NCI-H1417 (cell line): ENCODE measurements at regions not wholly inside any gene's neighbourhood (a gene's known extent, or its start where the extent isn't known, plus 50 kb on each side); places are given as distances from the start of the nearest gene placed in this dataset.

ENCODE experiments used
- DNase-seq, 3 experiments: peaks; one replicate each; lab custom pipeline; 2025; lab: John Stamatoyannopoulos, UW

- no peak for DNase-seq
These were observed 1181.8 kb downstream of the SORCS1 start for GRCh38 chr10:105982735-105983134.

DNA sequence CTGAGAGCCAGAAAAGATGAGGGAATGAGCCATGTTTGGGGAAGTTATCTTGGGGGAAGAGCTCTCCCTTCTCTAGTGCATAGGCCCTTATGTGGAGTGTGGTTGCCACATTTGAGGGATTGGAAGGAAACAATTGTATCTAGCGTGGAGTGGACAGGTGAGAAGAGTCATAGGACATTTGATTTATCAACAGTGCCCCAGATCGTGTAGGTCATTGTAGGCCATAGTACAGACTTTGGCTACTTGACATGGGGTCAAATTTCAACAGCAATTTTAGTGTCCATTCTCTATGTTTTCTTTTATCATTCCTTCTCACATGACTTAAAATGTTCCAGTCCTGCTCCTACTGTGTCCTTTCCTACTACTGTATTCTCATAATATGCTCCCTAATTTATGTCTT, 1182.8 kb downstream of the SORCS1 start:
- DNase-seq: no peak

- no peak for DNase-seq
These were observed 1189.6 kb downstream of the SORCS1 start for GRCh38 chr10:105974803-105975456.

GRCh38 chr10:105973902-105974301, 1190.6 kb downstream of the SORCS1 start:
- no peak for DNase-seq

DNA sequence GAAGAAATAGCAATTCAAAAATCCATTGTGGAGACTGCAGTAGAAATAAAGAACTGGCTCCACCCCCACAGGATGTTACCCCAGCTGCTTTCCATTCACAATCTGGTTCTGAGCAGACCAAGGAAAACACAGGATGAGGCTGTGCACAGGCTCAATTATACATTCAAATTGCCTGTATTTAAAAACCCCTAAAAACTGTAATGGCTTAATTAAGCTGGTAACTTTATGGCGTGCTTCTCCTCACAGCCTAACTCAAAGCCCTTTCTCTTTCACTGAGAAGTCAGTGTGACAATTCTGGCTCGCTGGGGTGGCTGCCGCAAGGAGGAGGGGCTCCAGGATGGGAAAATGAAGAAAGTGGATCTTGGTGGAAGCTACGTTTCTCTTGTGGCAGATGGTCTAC, 1191.1 kb downstream of the SORCS1 start:
- DNase-seq: peak in 1 of 3 experiments; percentile 2

- no peak for DNase-seq
These were observed 1193.0 kb downstream of the SORCS1 start for GRCh38 chr10:105971460-105971859.

- no peak for DNase-seq
These were observed 1194.6 kb downstream of the SORCS1 start for GRCh38 chr10:105969884-105970377.

- no peak for DNase-seq
These were observed 1195.8 kb downstream of the SORCS1 start for GRCh38 chr10:105968666-105969065.

DNA sequence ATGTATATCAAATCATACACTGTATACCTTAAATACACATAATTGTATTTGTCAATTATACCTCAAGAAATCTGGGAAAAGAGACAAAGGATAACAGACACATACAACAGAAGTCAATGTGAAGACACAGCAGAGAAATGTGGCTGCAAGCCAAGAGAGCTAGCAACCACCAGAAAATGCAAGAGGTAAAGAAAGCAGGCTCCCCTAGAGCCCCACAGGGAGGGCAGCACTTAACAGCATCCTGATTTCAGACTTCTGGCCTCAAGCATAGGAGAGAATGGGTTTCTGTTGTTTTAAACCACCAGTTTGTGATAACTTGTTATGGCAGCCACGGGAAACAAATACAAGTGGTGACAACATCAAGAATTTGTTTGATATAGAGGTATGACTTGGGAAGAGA, 1197.2 kb downstream of the SORCS1 start:
- DNase-seq: no peak

- DNase-seq: no peak
These were observed 1199.4 kb downstream of the SORCS1 start for GRCh38 chr10:105965141-105965540.

GRCh38 chr10:105964009-105964408, 1200.5 kb downstream of the SORCS1 start:
- no peak for DNase-seq

DNA sequence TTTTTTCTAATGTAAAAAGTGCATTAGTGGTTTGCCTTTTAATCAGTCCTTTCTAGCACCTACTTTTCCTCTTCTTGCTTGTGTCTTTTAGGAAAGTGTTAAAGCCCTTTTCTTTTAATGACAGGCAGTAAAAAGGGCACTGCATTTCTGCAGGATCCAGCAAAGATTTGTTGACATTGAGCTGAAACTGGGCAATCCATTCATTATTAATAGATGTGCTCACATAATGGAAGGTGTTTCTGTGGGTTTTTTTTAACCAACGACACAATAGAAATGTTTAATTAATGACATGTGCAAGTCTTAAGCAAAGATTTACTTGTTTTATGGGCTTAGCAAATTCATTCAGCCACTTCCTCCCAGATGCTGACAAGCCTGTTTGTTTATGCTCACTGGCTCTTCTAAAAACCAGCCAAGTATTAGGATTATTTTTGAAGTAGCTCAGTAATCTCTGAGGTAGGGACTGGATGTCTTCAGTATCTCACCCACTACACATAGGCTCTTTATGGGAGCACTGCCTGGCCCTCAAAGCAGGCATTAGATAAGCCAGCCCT, 1201.1 kb downstream of the SORCS1 start:
- peak in 2 of 3 experiments; percentile 15 to 57 for DNase-seq

- DNase-seq: no peak
These were observed 1208.0 kb downstream of the SORCS1 start for GRCh38 chr10:105956550-105956949.

GRCh38 chr10:105953861-105954260, 1210.6 kb downstream of the SORCS1 start:
- DNase-seq: no peak

- DNase-seq: no peak
These were observed 1211.5 kb downstream of the SORCS1 start for GRCh38 chr10:105953056-105953455.

GRCh38 chr10:105952153-105952552, 1212.4 kb downstream of the SORCS1 start:
- peak in 1 of 3 experiments; percentile 11 for DNase-seq

GRCh38 chr10:105950410-105950809, 1214.1 kb downstream of the SORCS1 start:
- DNase-seq: peak in 1 of 3 experiments; percentile 49

- no peak for DNase-seq
These were observed 1214.8 kb downstream of the SORCS1 start for GRCh38 chr10:105949721-105950120.

- no peak for DNase-seq
These were observed 1239.3 kb downstream of the SORCS1 start for GRCh38 chr10:105925045-105925785.

DNA sequence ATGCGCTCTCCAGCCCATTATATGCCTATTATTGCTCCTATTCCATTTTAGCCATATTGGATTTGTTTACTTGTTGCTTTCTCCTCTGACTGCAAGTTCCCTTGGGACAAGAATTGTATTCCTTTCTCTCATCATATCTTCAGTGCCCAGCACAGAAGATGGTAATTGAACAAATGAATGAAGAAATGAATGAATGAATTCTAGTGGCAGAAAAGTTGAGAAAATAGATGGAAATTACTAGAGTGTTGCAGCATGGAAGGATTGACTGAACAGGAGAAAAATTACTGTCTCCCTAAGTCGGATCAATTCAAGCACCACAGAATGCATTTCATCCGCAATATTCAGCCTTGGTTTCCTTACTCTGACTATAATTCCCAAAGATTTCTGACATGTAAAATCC, 1243.2 kb downstream of the SORCS1 start:
- DNase-seq: no peak

DNA sequence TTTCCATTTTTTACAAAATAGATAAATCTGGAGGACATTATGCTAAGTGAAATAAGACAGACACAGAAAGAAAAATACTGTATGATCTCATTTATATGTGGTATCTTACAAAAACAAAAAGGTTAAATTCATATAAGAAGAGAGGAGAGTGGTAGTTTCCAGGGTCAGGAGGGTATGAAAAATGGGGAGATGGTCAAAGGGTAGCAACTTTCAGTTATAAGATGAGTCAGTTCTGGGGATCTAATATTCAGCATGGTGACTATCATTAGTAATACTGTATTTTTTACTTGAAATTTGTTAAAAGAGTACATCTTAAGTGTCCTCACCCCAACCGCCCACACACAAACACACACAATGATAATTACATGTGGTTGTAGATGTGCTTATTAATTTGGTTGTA, 1250.1 kb downstream of the SORCS1 start:
- no peak for DNase-seq

GRCh38 chr10:105908701-105909100, 1255.8 kb downstream of the SORCS1 start:
- DNase-seq: no peak

- DNase-seq: no peak
These were observed 1244.4 kb downstream of the SORCS3 start for GRCh38 chr10:105885495-105885894.
